Heart left ventricle (tissue), 16 donors: ENCODE measurements at regions not wholly inside any gene's neighbourhood (a gene's known extent, or its start where the extent isn't known, plus 50 kb on each side); places are given as distances from the start of the nearest gene placed in this dataset.

Experiments
- ATAC-seq, 4 donors: fragments of 200-7000 bp; cut with Tn5 transposase; one replicate each; pipeline ENCODE4 v1.9.1; 2020 to 2022; ENCODE audit warnings: moderate library complexity in 4 of 4, mild to moderate bottlenecking in 3 of 4, moderate number of reproducible peaks in 1 of 4
- DNase-seq, 5 donors: peaks; one replicate each; pipeline ENCODE4 v3.0.0-alpha.2; 2020
- H3K27ac ChIP-seq, 12 donors: fragments of 200-600 bp; sonication (generic) in 4 of 12; one replicate each; pipeline versions ENCODE4 v1.5.0 to v1.8.0; 2016 to 2022; ENCODE audit warnings: mild to moderate bottlenecking in 2 of 12
- H3K27me3 ChIP-seq, 9 donors: fragments of 200-600 bp; sonication (generic) in 2 of 9; one replicate each; pipeline versions ENCODE4 v1.5.1 to v1.8.0; 2016 to 2022; ENCODE audit warnings: mild to moderate bottlenecking in 3 of 9
- H3K36me3 ChIP-seq, 9 donors: fragments of 200-600 bp; sonication (generic) in 2 of 9; one replicate each; pipeline versions ENCODE4 v1.5.0 to v1.8.0; 2018 to 2022; ENCODE audit warnings: mild to moderate bottlenecking in 2 of 9
- H3K4me1 ChIP-seq, 12 donors: fragments of 200-600 bp; sonication (generic) in 4 of 12; one replicate each; pipeline versions ENCODE4 v1.5.0 to v1.8.0; 2016 to 2022; ENCODE audit warnings: mild to moderate bottlenecking in 3 of 12
- H3K4me3 ChIP-seq, 12 donors: fragments of 200-600 bp; sonication (generic) in 4 of 12; one replicate each; pipeline versions ENCODE4 v1.5.0 to v1.8.0; 2017 to 2022; ENCODE audit warnings: mild to moderate bottlenecking in 9 of 12, moderate library complexity in 4 of 12
- H3K9me3 ChIP-seq, 12 donors: fragments of 200-600 bp; sonication (generic) in 4 of 12; one replicate each; pipeline versions ENCODE4 v1.5.0 to v1.8.0; 2016 to 2022; ENCODE audit warnings: mild to moderate bottlenecking in 1 of 12
- CTCF ChIP-seq, 12 donors: fragments of 200-600 bp; sonication (generic) in 4 of 12; IDR thresholded peaks; one replicate each; pipeline versions ENCODE4 v1.5.0 to v1.8.0; 2018 to 2022; ENCODE audit warnings: antibody characterized with exemption in 12 of 12, mild to moderate bottlenecking in 5 of 12
- POLR2A ChIP-seq, 2 donors: fragments of 450-650 bp; IDR thresholded peaks; one replicate each; pipeline ENCODE4 v1.6.1; 2017; ENCODE audit warnings: antibody characterized with exemption in 2 of 2, mild to moderate bottlenecking in 2 of 2, moderate library complexity in 2 of 2
- WGBS, 4 donors: extraction: QIAGEN DNeasy Blood & Tissue Kit in 2 of 4; methylation state at CpG; one replicate each; pipeline versions ENCODE4 v1.1.5 to v1.1.7; 2013 to 2018; 5-methylcytosine and 5-hydroxymethylcytosine counted together
- intact Hi-C, 10 donors: fragments of 100-400 bp; cut with DNase I; formaldehyde crosslinking; loops; one replicate each; pipeline versions ENCODE4 v1.11.1 to v1.14.2; 2022
- donor health status: ischemic (EF 13 %, LVEDD 7.1; RV severe dilation, severe dysfunction).
- donor health status: healthy with polysubstance abuse.
- donor health status: DM: no; HTN: yes; CAD: no.
- donor health status: DM: no; HTN: no; CAD: no.
- donor health status: ischemic (EF 25% LVEDD 6.9; RV normal size, moderate dysfunction).
- donor health status: ischemic (EF 25% LVEDD 5.7; RV mildly dilated, moderate dysfunction).
- donor health status: healthy.
- donor health status: DM: yes; HTN: yes; CAD: no.
- donor health status: ischemic (EF 35%, LVEDD 5.7; RV mildly dilated, moderate dysfunction).
- donor health status: nonischemic (EF 11% LVEDD 7.7; RV severe dilation, severe dysfunction).
- donor health status: DM: yes; HTN: yes; CAD: no.
- donor health status: PGD.
- donor health status: ischemic (EF 29% LVEDD 5.4; RV normal size, mild dysfunction).
- donor health status: nonischemic (EF 23%, LVEDD 6.1; RV moderate dilation, normal function).

- intact Hi-C loops: no loop called here
- H3K27me3 ChIP-seq: peaks cover 0 to 34% (median 0%) of the 10 kb centered on the region in 9 donors
- H3K4me1 ChIP-seq: no peaks in the 10 kb centered on the region
- ATAC-seq (no peak), DNase-seq (no peak)
- no peaks in the 10 kb centered on the region for H3K9me3 ChIP-seq
- no peak for TF ChIP-seq POLR2A (IDR thresholded peaks at IDR 0.05)
- H3K27ac ChIP-seq: no peak overlapping the region
- H3K4me3 ChIP-seq: no peak overlapping the region
- no peaks in the 10 kb centered on the region for H3K36me3 ChIP-seq
- 83 to 88% (median 84%) methylated on average over 13 of the region's 13 CpGs for WGBS, 4 donors
These were observed 228.4 kb downstream of the IRF8 start for GRCh38 chr16:86127366-86127765.

GRCh38 chr16:86128246-86128645 is 229.3 kb downstream of the IRF8 start:
- 91 to 95% (median 93%) methylated on average over 8 to 9 of the region's 9 CpGs for WGBS, 4 donors
- ATAC-seq: no peak
- Histone ChIP-seq H3K9me3 (no peaks in the 10 kb centered on the region), H3K4me3 (no peak overlapping the region), H3K36me3 (no peaks in the 10 kb centered on the region), H3K27me3 (peaks cover 0 to 26% (median 0%) of the 10 kb centered on the region in 9 donors), H3K4me1 (no peaks in the 10 kb centered on the region), H3K27ac (no peak overlapping the region)
- intact Hi-C loops: no loop called here
- TF ChIP-seq POLR2A (IDR thresholded peaks at IDR 0.05): no peak
- no peak for DNase-seq

- ATAC-seq (no peak), DNase-seq (no peak)
- Histone ChIP-seq H3K4me1 (no peaks in the 10 kb centered on the region), H3K9me3 (no peaks in the 10 kb centered on the region), H3K27me3 (peaks cover 0 to 16% (median 0%) of the 10 kb centered on the region in 9 donors), H3K4me3 (no peak overlapping the region), H3K36me3 (no peaks in the 10 kb centered on the region), H3K27ac (no peak overlapping the region)
- TF ChIP-seq POLR2A (IDR thresholded peaks at IDR 0.05) (no peak), CTCF (IDR thresholded peaks at IDR 0.05) (no peak)
- intact Hi-C loops: no loop called here
- WGBS, 4 donors: 58 to 72% (median 65%) methylated on average over 3 of the region's 3 CpGs
These were observed 230.6 kb downstream of the IRF8 start for GRCh38 chr16:86129541-86129940.

- no peaks in the 10 kb centered on the region for H3K9me3 ChIP-seq
- ATAC-seq: no peak
- WGBS, 4 donors: 92 to 100% (median 93%) methylated on average over 4 to 7 of the region's 7 CpGs
These were observed 234.4 kb downstream of the IRF8 start for GRCh38 chr16:86133377-86133776.

GRCh38 chr16:86133847-86134375 is 234.9 kb downstream of the IRF8 start:
- intact Hi-C loops: no loop called here
- Histone ChIP-seq H3K9me3 (no peaks in the 10 kb centered on the region), H3K4me3 (no peak overlapping the region), H3K27me3 (peaks cover 0 to 22% (median 2%) of the 10 kb centered on the region in 9 donors), H3K36me3 (no peaks in the 10 kb centered on the region), H3K4me1 (no peaks in the 10 kb centered on the region), H3K27ac (no peak overlapping the region)
- DNase-seq (no peak), ATAC-seq (no peak)
- no peak for TF ChIP-seq POLR2A (IDR thresholded peaks at IDR 0.05)
- no peak for TF ChIP-seq CTCF (IDR thresholded peaks at IDR 0.05)
- 90 to 93% (median 91%) methylated on average over 6 to 9 of the region's 9 CpGs for WGBS, 4 donors

More at GRCh38 chr16:86133377-86133776, 234.4 kb downstream of the IRF8 start:
- TF ChIP-seq CTCF (IDR thresholded peaks at IDR 0.05) (no peak), POLR2A (IDR thresholded peaks at IDR 0.05) (no peak)
- Histone ChIP-seq H3K27me3 (peaks cover 0 to 17% (median 2%) of the 10 kb centered on the region in 9 donors), H3K4me3 (no peak overlapping the region), H3K4me1 (no peaks in the 10 kb centered on the region), H3K36me3 (no peaks in the 10 kb centered on the region), H3K27ac (no peak overlapping the region)
- no peak for DNase-seq
- intact Hi-C loops: no loop called here
